SU-DHL-6 (cell line): ENCODE measurements at regions not wholly inside any gene's neighbourhood (a gene's known extent, or its start where the extent isn't known, plus 50 kb on each side); places are given as distances from the start of the nearest gene placed in this dataset.

ENCODE experiments used
- H2AFZ ChIP-seq: fragments of 200-600 bp; sonication (generic); 2 replicates; pipeline ENCODE4 v1.6.1; 2014; ENCODE audit warnings: low read depth, mild to moderate bottlenecking, moderate library complexity, mixed read lengths, antibody characterized with exemption, low read length; ENCODE audit not compliant: severe bottlenecking
- H3F3A ChIP-seq: fragments of 200-600 bp; shearing (Covaris generic); 2 replicates; pipeline ENCODE4 v1.6.0; 2016; ENCODE audit warnings: antibody characterized with exemption, mild to moderate bottlenecking; ENCODE audit not compliant: insufficient read depth
- H3K27ac ChIP-seq: fragments of 200-600 bp; sonication (generic); 2 replicates; pipeline ENCODE4 v1.5.1; 2016; ENCODE audit warnings: low read depth, mild to moderate bottlenecking, low read length, moderate library complexity, mixed read lengths
- H3K27me3 ChIP-seq: fragments of 200-600 bp; sonication (generic), shearing (Covaris generic); 2 replicates; pipeline ENCODE4 v1.6.0; 2014; ENCODE audit warnings: mild to moderate bottlenecking, low read length
- H3K36me3 ChIP-seq: fragments of 200-600 bp; sonication (generic); 2 replicates; pipeline ENCODE4 v1.6.1; 2014; ENCODE audit warnings: mild to moderate bottlenecking, low read length, mixed read lengths
- H3K4me2 ChIP-seq: fragments of 300-600, 200-600 bp; shearing (Covaris generic), sonication (generic); 2 replicates; pipeline ENCODE4 v1.6.0; 2014; ENCODE audit warnings: low read length, low read depth, mild to moderate bottlenecking; ENCODE audit not compliant: poor library complexity, severe bottlenecking
- H3K4me3 ChIP-seq: fragments of 200-600 bp; sonication (generic); 2 replicates; pipeline ENCODE4 v1.5.1; 2014; ENCODE audit warnings: antibody characterized with exemption, low read length, mild to moderate bottlenecking, mixed read lengths; ENCODE audit not compliant: insufficient read depth, poor library complexity, severe bottlenecking
- H3K79me2 ChIP-seq: fragments of 200-600 bp; sonication (generic); 2 replicates; pipeline ENCODE4 v1.6.1; 2014; ENCODE audit warnings: mild to moderate bottlenecking, low read length, moderate library complexity; ENCODE audit not compliant: insufficient read depth
- H3K9ac ChIP-seq: fragments of 200-600 bp; sonication (generic); 2 replicates; pipeline ENCODE4 v1.7.0; 2014; ENCODE audit warnings: mild to moderate bottlenecking, low read length
- H3K9me2 ChIP-seq: fragments of 200-600 bp; sonication (generic); replicated peaks from 2 replicates; pipeline ENCODE4 v1.6.1; 2014; ENCODE audit warnings: low read length; ENCODE audit not compliant: insufficient read depth
- H3K9me3 ChIP-seq: fragments of 200-600 bp; sonication (generic); 2 replicates; pipeline ENCODE4 v1.6.1; 2014; ENCODE audit warnings: low read length, mixed read lengths; ENCODE audit not compliant: insufficient read depth
- H4K20me1 ChIP-seq: fragments of 200-600 bp; sonication (generic); 2 replicates; pipeline ENCODE4 v1.6.1; 2014; ENCODE audit warnings: low read depth, mild to moderate bottlenecking, antibody characterized with exemption, low read length, moderate library complexity, mixed read lengths
- EZH2phosphoT487 ChIP-seq: fragments of 200-600 bp; sonication (generic), shearing (Covaris generic); conservative IDR thresholded peaks from 2 replicates; pipeline ENCODE4 v1.6.1; 2018; ENCODE audit warnings: mild to moderate bottlenecking, antibody characterized with exemption, low read length, moderate library complexity, mixed read lengths
- TF ChIP-seq, protein P1 (sequence below): fragments of 200-600 bp; sonication (generic); IDR thresholded peaks from one replicate; pipeline ENCODE4 v1.5.1; 2017; ENCODE audit warnings: antibody characterized with exemption, mild to moderate bottlenecking, low read length, moderate library complexity; ENCODE audit not compliant: insufficient read depth, poor library complexity, severe bottlenecking

DNA sequence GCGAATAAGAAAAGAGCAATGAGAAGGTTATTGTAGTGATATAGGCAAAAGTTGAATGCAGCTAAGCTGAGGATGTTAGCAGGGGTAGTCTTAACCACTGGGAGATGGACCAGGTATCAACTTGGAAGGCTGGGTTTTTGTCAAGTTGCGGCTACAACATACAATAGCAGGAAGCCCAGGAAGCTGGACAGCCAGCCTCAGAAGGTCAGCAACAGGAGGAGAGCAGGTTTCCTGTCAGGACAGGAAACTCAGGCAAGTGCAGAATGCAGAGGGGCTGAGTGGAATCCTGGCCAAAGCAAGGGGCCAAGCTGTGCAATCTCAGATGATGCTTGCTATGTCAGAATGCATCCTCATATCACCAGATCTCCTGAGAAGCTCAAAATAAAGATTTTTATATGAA is 530.0 kb upstream of the ID2 start:
- Histone ChIP-seq H3K9me3 (no peaks in the 10 kb centered on the region), H3K79me2 (no peaks in the 10 kb centered on the region), H4K20me1 (no peaks in the 10 kb centered on the region), H2AFZ (no peak overlapping the region), H3K27me3 (no peaks in the 10 kb centered on the region), H3K4me2 (no peak overlapping the region), H3K4me3 (no peak overlapping the region), H3K27ac (no peak overlapping the region), H3K36me3 (no peaks in the 10 kb centered on the region), H3K9ac (no peak overlapping the region), H3F3A (no peaks in the 10 kb centered on the region), H3K9me2 (no peaks in the 10 kb centered on the region)
- TF ChIP-seq, protein P1, sequence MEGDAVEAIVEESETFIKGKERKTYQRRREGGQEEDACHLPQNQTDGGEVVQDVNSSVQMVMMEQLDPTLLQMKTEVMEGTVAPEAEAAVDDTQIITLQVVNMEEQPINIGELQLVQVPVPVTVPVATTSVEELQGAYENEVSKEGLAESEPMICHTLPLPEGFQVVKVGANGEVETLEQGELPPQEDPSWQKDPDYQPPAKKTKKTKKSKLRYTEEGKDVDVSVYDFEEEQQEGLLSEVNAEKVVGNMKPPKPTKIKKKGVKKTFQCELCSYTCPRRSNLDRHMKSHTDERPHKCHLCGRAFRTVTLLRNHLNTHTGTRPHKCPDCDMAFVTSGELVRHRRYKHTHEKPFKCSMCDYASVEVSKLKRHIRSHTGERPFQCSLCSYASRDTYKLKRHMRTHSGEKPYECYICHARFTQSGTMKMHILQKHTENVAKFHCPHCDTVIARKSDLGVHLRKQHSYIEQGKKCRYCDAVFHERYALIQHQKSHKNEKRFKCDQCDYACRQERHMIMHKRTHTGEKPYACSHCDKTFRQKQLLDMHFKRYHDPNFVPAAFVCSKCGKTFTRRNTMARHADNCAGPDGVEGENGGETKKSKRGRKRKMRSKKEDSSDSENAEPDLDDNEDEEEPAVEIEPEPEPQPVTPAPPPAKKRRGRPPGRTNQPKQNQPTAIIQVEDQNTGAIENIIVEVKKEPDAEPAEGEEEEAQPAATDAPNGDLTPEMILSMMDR = no peak
- no peak for TF ChIP-seq EZH2phosphoT487

DNA sequence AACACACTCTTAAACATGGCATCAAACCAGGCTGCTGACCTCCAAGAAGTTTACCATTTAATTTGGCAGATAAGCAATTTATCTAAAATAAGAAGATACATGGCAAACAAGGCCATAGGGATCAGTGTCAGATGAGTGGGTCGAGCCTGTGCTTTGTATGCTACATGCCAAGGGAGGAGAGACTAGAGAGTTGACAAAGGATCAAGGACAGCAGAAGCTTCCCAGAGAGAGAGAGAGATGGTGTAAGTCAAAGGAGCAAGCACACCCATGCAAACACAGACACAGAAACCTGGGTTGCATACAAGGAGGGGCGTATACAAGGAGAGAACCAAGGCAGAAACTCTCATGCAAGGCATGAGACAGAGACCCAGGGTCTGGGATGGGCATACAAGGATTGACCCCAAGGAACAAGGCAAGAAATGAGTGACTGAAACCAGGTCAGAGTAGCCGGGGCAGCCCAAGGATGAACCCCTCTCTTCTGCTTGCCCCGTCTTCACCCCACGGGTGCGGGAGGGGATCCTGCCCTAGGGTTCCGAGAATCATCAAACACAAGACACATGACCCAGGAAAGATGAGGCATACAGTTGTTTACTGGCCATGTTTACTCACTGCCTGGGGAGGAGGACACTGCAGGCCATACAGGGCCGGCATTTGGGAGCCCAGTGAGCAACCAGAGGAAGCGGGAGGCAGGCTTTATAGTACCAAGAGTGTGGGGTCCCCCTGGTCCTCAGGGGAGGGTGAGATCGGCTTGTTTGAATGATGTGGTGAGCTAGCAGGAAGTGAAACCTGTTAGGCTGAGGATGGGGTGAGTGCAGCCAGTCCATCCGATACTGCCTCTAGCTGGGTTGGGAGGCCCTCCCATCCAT is 529.2 kb upstream of the ID2 start:
- H3K27me3 ChIP-seq = no peaks in the 10 kb centered on the region
- no peak for TF ChIP-seq EZH2phosphoT487
- TF ChIP-seq, protein P1 = no peak
- H3K79me2 ChIP-seq = no peaks in the 10 kb centered on the region
- no peaks in the 10 kb centered on the region for H4K20me1 ChIP-seq
- H3K9ac ChIP-seq = no peak overlapping the region
- no peak overlapping the region for H2AFZ ChIP-seq
- H3K36me3 ChIP-seq = no peaks in the 10 kb centered on the region
- H3F3A ChIP-seq = no peaks in the 10 kb centered on the region
- H3K4me3 ChIP-seq = no peak overlapping the region
- no peak overlapping the region for H3K27ac ChIP-seq
- H3K9me3 ChIP-seq = no peaks in the 10 kb centered on the region
- no peak overlapping the region for H3K4me2 ChIP-seq
- no peaks in the 10 kb centered on the region for H3K9me2 ChIP-seq

DNA sequence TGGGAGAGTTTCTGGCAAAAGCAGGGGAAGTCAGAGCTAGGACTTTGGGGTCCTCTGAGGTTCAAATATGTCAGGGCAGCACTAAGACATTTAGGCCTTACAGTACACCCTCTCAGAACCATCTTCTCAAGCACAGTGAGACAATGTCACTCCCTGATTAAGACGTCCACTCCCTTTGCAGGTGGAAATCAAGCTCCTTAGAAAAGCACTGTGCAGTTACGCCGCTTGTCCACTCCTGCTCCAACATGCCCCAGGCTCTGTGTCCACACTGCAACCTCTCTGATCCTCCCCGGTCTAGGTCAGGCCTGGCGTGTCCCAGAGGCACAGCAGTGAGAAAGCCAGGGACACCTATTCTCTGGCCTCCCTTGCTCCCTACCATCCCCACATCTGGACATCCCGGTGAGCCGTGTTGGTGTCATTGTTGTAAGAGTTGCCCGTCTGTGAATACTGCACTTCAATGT is 528.6 kb upstream of the ID2 start:
- Histone ChIP-seq H3F3A (no peaks in the 10 kb centered on the region), H3K9me2 (no peaks in the 10 kb centered on the region), H3K27me3 (no peaks in the 10 kb centered on the region), H3K79me2 (no peaks in the 10 kb centered on the region), H4K20me1 (no peaks in the 10 kb centered on the region), H3K27ac (no peak overlapping the region), H3K4me3 (no peak overlapping the region), H3K9me3 (no peaks in the 10 kb centered on the region), H3K36me3 (no peaks in the 10 kb centered on the region), H3K9ac (no peak overlapping the region), H2AFZ (no peak overlapping the region), H3K4me2 (no peak overlapping the region)
- TF ChIP-seq, protein P1 = no peak
- TF ChIP-seq EZH2phosphoT487 = no peak
